SK-N-SH treated with all-trans-retinoic acid at 6 μM for 48 hours (cell line): ENCODE measurements at regions not wholly inside any gene's neighbourhood (a gene's known extent, or its start where the extent isn't known, plus 50 kb on each side); places are given as distances from the start of the nearest gene placed in this dataset.

ENCODE experiments used
- BACH2 ChIP-seq: fragments of 250-450 bp; sonication (Bioruptor Pico); IDR thresholded peaks from 2 replicates; pipeline ENCODE4 v1.9.0; 2021; ENCODE audit warnings: mild to moderate bottlenecking, borderline replicate concordance
- TCF4 ChIP-seq: fragments of 250-450 bp; sonication (Bioruptor Pico); IDR thresholded peaks from 2 replicates; pipeline ENCODE4 v1.8.0; 2021; ENCODE audit warnings: mild to moderate bottlenecking, moderate library complexity, borderline replicate concordance
- TOX ChIP-seq: fragments of 250-450 bp; sonication (Bioruptor Pico); IDR thresholded peaks from 2 replicates; pipeline ENCODE4 v1.8.0; 2021; ENCODE audit warnings: mild to moderate bottlenecking, moderate library complexity, borderline replicate concordance

DNA sequence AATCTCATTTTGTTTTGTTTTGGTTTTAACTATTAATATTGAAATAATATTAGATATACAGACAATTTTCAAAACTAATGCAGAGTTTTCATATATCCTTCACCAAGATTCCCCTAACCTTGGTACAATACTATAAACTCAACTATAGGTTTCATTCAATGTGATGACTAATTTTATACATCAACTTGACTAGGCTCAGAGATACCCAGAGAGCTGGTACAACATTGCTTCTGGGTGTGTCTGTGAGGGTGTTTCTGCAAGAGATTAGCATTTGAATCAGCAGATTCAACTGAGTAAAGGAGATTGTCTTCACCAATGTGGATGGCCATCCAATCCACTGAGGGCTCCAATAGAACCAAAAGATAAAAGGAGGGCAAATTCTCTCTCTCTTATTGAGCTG is 221.3 kb upstream of the CRIM1 start:
- TF ChIP-seq BACH2 (CRISPR knock-in tag) = no peak
- TF ChIP-seq TOX (CRISPR knock-in tag) = no peak
- no peak for TF ChIP-seq TCF4 (CRISPR knock-in tag)
